GM23338 (cell line): ENCODE measurements at regions not wholly inside any gene's neighbourhood (a gene's known extent, or its start where the extent isn't known, plus 50 kb on each side); places are given as distances from the start of the nearest gene placed in this dataset.

Experiments used
- ATAC-seq: fragments of 200-7000 bp; cut with Tn5 transposase; 3 replicates; pipeline ENCODE4 v1.9.1; 2020
- DNase-seq: peaks from one replicate; pipeline ENCODE4 v3.0.0-alpha.2; 2015; ENCODE audit warnings: low spot score
- H2AFZ ChIP-seq: fragments of 200-600 bp; sonication (generic); 2 replicates; pipeline ENCODE4 v1.8.0; 2016; ENCODE audit warnings: antibody characterized with exemption, mild to moderate bottlenecking, moderate library complexity
- H3F3A ChIP-seq: fragments of 200-600 bp; sonication (generic); replicated peaks from 2 replicates; pipeline ENCODE4 v1.8.0; 2017; ENCODE audit warnings: antibody characterized with exemption, mixed run types, low read depth
- H3K27ac ChIP-seq: fragments of 200-600 bp; sonication (generic); 2 replicates; pipeline ENCODE4 v1.6.1; 2016; ENCODE audit warnings: low read depth
- H3K27me3 ChIP-seq: fragments of 200-600 bp; sonication (generic); 2 replicates; pipeline ENCODE4 v1.8.0; 2016; ENCODE audit warnings: mild to moderate bottlenecking, mixed run types, moderate library complexity; ENCODE audit not compliant: insufficient read depth
- H3K36me3 ChIP-seq: fragments of 200-600 bp; sonication (generic); 2 replicates; pipeline ENCODE4 v1.8.0; 2016; ENCODE audit warnings: mild to moderate bottlenecking; ENCODE audit not compliant: insufficient read depth
- H3K4me1 ChIP-seq: fragments of 200-600 bp; sonication (generic); 2 replicates; pipeline ENCODE4 v1.8.0; 2016; ENCODE audit warnings: mild to moderate bottlenecking, moderate library complexity; ENCODE audit not compliant: insufficient read depth
- H3K4me2 ChIP-seq: fragments of 200-600 bp; sonication (generic); 2 replicates; pipeline ENCODE4 v1.7.1; 2017; ENCODE audit warnings: mixed run types
- H3K4me3 ChIP-seq: fragments of 200-600 bp; sonication (generic); 2 replicates; pipeline ENCODE4 v1.6.1; 2016; ENCODE audit warnings: mixed run types
- H3K79me2 ChIP-seq: fragments of 200-600 bp; sonication (generic); replicated peaks from 2 replicates; pipeline ENCODE4 v1.8.0; 2017; ENCODE audit warnings: mild to moderate bottlenecking; ENCODE audit not compliant: insufficient read depth
- H3K9me2 ChIP-seq: fragments of 200-600 bp; sonication (generic); 2 replicates; pipeline ENCODE4 v1.8.0; 2017; ENCODE audit not compliant: insufficient read depth
- H4K20me1 ChIP-seq: fragments of 200-600 bp; sonication (generic); replicated peaks from 2 replicates; pipeline ENCODE4 v1.8.0; 2017; ENCODE audit warnings: mild to moderate bottlenecking; ENCODE audit not compliant: insufficient read depth
- H3K27ac Mint-ChIP-seq: 2 replicates; pipeline ENCODE4 v1.8.0; 2020; ENCODE audit warnings: inconsistent platforms, mild to moderate bottlenecking, moderate library complexity, mixed read lengths
- H3K27me3 Mint-ChIP-seq: 3 replicates; pipeline ENCODE4 v1.8.0; 2022; ENCODE audit warnings: low read depth, mild to moderate bottlenecking, moderate library complexity, mixed read lengths, inconsistent platforms; ENCODE audit not compliant: insufficient read depth, poor library complexity
- H3K36me3 Mint-ChIP-seq: 3 replicates; pipeline ENCODE4 v1.8.0; 2021; ENCODE audit warnings: low read depth, mild to moderate bottlenecking, inconsistent platforms, moderate library complexity, mixed read lengths
- H3K4me1 Mint-ChIP-seq: 3 replicates; pipeline ENCODE4 v1.8.0; 2020; ENCODE audit warnings: mild to moderate bottlenecking, inconsistent platforms, mixed read lengths
- H3K4me3 Mint-ChIP-seq: 3 replicates; pipeline ENCODE4 v1.8.0; 2021; ENCODE audit warnings: moderate library complexity, mild to moderate bottlenecking, inconsistent platforms, mixed read lengths
- H3K9me3 Mint-ChIP-seq: 3 replicates; pipeline ENCODE4 v1.8.0; 2020; ENCODE audit warnings: moderate library complexity, mild to moderate bottlenecking, inconsistent platforms, mixed read lengths
- CREB1 ChIP-seq: fragments of 250-450 bp; sonication (Bioruptor Pico); IDR thresholded peaks from 2 replicates; pipeline ENCODE4 v1.5.0; 2020; ENCODE audit warnings: low read depth, mild to moderate bottlenecking, moderate library complexity
- EZH2 ChIP-seq: fragments of 200-600 bp; sonication (generic); IDR thresholded peaks from one replicate; pipeline ENCODE4 v1.8.0; 2017; ENCODE audit warnings: antibody characterized with exemption, mild to moderate bottlenecking, low read depth; ENCODE audit not compliant: unreplicated experiment
- EZH2phosphoT487 ChIP-seq: fragments of 200-600 bp; sonication (generic); IDR thresholded peaks from one replicate; pipeline ENCODE4 v1.8.1; 2018; ENCODE audit warnings: antibody characterized with exemption; ENCODE audit not compliant: unreplicated experiment
- JUNB ChIP-seq: IDR thresholded peaks from one replicate; pipeline ENCODE4 v1.6.1; 2016; ENCODE audit warnings: antibody characterized with exemption; ENCODE audit not compliant: unreplicated experiment
- POLR2AphosphoS5 ChIP-seq: IDR thresholded peaks from 2 replicates; pipeline ENCODE4 v1.6.1; 2016; ENCODE audit warnings: antibody characterized with exemption, low read depth
- STAT1 ChIP-seq: IDR thresholded peaks from one replicate; pipeline ENCODE4 v1.6.1; 2016; ENCODE audit warnings: antibody characterized with exemption; ENCODE audit not compliant: unreplicated experiment
- ZNF114 ChIP-seq: fragments of 250-450 bp; sonication (Bioruptor Pico); IDR thresholded peaks from 2 replicates; pipeline ENCODE4 v1.5.0; 2020; ENCODE audit warnings: mild to moderate bottlenecking, moderate library complexity
- ZNF331 ChIP-seq: fragments of 250-450 bp; sonication (Bioruptor Pico); IDR thresholded peaks from 2 replicates; pipeline ENCODE4 v1.5.0; 2020; ENCODE audit warnings: low read depth, mild to moderate bottlenecking, moderate library complexity
- TF ChIP-seq, protein P1 (sequence below): IDR thresholded peaks from 2 replicates; pipeline ENCODE4 v1.6.1; 2016; ENCODE audit warnings: antibody characterized with exemption
- TF ChIP-seq, protein P2 (sequence below), 2 experiments: fragments of 200-600 bp in 1 of 2; sonication (generic) in 1 of 2; conservative IDR thresholded peaks; 2 replicates each; pipeline versions ENCODE4 v1.5.1 to v1.6.1; 2016 to 2017; ENCODE audit warnings: antibody characterized with exemption in 2 of 2, low read depth in 2 of 2, mild to moderate bottlenecking in 2 of 2, moderate library complexity in 1 of 2
- TF ChIP-seq, protein P3 (sequence below): IDR thresholded peaks from one replicate; pipeline ENCODE4 v1.6.1; 2018; ENCODE audit warnings: antibody characterized with exemption; ENCODE audit not compliant: unreplicated experiment
- TF ChIP-seq, protein P4 (sequence below): fragments of 250-450 bp; sonication (Bioruptor Pico); IDR thresholded peaks from 2 replicates; pipeline ENCODE4 v1.5.0; 2020; ENCODE audit warnings: mild to moderate bottlenecking, moderate library complexity

DNA sequence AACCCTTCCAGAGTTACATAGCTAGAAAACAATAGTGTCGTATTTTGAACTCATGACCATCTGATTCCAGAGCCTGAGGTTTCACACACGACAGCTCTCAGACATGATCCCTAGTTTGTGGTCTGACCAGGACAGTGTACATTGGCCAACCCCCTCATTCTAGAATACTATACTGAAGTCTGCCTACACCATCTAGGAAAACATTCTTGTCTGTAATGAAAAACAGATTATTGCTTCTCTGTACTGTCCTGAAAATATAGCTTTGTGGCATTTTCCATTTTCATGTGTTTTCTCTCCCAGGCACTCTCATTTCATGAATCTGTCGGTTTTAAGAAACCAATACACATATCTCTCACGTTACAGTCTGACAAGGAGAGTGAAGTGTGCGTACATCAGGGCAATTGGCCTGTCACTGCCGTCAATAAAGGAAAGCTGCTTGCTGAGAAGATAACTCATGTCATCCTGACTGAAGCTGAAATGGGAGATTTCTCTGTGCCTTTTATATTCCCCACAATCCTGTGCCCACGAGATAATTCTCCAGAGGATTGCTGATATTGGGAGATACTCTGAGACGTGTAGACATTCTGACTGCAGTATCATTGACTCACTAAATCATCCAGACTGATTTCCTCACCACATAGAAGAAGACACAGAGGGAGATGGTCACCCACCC is 585.6 kb downstream of the PLPP3 start (continued):
- TF ChIP-seq, protein P1, sequence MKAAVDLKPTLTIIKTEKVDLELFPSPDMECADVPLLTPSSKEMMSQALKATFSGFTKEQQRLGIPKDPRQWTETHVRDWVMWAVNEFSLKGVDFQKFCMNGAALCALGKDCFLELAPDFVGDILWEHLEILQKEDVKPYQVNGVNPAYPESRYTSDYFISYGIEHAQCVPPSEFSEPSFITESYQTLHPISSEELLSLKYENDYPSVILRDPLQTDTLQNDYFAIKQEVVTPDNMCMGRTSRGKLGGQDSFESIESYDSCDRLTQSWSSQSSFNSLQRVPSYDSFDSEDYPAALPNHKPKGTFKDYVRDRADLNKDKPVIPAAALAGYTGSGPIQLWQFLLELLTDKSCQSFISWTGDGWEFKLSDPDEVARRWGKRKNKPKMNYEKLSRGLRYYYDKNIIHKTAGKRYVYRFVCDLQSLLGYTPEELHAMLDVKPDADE = no peak
- no peak for TF ChIP-seq POLR2AphosphoS5

DNA sequence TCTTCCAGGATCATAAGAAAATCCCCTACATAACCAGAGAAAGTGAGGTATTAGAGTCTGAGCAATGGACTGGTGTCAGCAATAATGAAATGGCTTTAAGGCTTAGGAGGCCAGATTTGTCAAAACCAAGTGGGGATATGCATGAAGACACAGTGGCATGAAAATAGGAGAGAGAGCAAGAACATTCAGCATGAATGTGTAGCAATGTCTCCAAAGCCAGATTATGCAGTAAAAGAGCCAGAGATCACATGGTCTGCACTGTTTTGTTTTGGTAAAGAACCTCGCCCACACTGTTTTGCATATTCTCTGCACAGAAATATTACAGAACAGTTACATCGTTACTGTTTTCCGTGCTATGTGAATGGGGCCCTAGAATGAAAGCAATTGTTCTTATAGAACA is 589.4 kb downstream of the PLPP3 start:
- H3K36me3 Mint-ChIP-seq = no peaks in the 10 kb centered on the region
- peaks cover 12% of the 10 kb centered on the region; the same call in 1 of the 2 replicates for H3K27me3 ChIP-seq
- H3K4me1 ChIP-seq = peaks cover 10% of the 10 kb centered on the region; the same call in 1 of the 2 replicates
- no peaks in the 10 kb centered on the region for H3K36me3 ChIP-seq
- H3K27ac Mint-ChIP-seq = no peak overlapping the region
- H3K27me3 Mint-ChIP-seq = no peaks in the 10 kb centered on the region
- H3K9me2 ChIP-seq = no peaks in the 10 kb centered on the region; the same call in 1 of the 2 replicates
- ATAC-seq = no peak
- no peak overlapping the region for H3K4me3 Mint-ChIP-seq
- peaks cover 2% of the 10 kb centered on the region; the same call in 1 of the 3 replicates for H3K9me3 Mint-ChIP-seq
- no peak overlapping the region for H3K4me2 ChIP-seq
- H2AFZ ChIP-seq = no peak overlapping the region
- no peaks in the 10 kb centered on the region for H3K79me2 ChIP-seq
- no peak overlapping the region for H3K4me3 ChIP-seq
- H3K4me1 Mint-ChIP-seq = peaks cover 16% of the 10 kb centered on the region
- no peaks in the 10 kb centered on the region for H4K20me1 ChIP-seq
- H3K27ac ChIP-seq = no peak overlapping the region
- no peak for DNase-seq
- no peaks in the 10 kb centered on the region for H3F3A ChIP-seq
- TF ChIP-seq EZH2 = no peak
- TF ChIP-seq POLR2AphosphoS5 = no peak
- TF ChIP-seq, protein P2, sequence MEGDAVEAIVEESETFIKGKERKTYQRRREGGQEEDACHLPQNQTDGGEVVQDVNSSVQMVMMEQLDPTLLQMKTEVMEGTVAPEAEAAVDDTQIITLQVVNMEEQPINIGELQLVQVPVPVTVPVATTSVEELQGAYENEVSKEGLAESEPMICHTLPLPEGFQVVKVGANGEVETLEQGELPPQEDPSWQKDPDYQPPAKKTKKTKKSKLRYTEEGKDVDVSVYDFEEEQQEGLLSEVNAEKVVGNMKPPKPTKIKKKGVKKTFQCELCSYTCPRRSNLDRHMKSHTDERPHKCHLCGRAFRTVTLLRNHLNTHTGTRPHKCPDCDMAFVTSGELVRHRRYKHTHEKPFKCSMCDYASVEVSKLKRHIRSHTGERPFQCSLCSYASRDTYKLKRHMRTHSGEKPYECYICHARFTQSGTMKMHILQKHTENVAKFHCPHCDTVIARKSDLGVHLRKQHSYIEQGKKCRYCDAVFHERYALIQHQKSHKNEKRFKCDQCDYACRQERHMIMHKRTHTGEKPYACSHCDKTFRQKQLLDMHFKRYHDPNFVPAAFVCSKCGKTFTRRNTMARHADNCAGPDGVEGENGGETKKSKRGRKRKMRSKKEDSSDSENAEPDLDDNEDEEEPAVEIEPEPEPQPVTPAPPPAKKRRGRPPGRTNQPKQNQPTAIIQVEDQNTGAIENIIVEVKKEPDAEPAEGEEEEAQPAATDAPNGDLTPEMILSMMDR (conservative IDR thresholded peaks at IDR 0.05; ENCODE audit: low read depth in 2 of 2) = no peak
- TF ChIP-seq CREB1 = no peak
- TF ChIP-seq STAT1 = no peak
- TF ChIP-seq ZNF331 = no peak
- TF ChIP-seq, protein P3, sequence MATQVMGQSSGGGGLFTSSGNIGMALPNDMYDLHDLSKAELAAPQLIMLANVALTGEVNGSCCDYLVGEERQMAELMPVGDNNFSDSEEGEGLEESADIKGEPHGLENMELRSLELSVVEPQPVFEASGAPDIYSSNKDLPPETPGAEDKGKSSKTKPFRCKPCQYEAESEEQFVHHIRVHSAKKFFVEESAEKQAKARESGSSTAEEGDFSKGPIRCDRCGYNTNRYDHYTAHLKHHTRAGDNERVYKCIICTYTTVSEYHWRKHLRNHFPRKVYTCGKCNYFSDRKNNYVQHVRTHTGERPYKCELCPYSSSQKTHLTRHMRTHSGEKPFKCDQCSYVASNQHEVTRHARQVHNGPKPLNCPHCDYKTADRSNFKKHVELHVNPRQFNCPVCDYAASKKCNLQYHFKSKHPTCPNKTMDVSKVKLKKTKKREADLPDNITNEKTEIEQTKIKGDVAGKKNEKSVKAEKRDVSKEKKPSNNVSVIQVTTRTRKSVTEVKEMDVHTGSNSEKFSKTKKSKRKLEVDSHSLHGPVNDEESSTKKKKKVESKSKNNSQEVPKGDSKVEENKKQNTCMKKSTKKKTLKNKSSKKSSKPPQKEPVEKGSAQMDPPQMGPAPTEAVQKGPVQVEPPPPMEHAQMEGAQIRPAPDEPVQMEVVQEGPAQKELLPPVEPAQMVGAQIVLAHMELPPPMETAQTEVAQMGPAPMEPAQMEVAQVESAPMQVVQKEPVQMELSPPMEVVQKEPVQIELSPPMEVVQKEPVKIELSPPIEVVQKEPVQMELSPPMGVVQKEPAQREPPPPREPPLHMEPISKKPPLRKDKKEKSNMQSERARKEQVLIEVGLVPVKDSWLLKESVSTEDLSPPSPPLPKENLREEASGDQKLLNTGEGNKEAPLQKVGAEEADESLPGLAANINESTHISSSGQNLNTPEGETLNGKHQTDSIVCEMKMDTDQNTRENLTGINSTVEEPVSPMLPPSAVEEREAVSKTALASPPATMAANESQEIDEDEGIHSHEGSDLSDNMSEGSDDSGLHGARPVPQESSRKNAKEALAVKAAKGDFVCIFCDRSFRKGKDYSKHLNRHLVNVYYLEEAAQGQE = no peak
- TF ChIP-seq, protein P4, sequence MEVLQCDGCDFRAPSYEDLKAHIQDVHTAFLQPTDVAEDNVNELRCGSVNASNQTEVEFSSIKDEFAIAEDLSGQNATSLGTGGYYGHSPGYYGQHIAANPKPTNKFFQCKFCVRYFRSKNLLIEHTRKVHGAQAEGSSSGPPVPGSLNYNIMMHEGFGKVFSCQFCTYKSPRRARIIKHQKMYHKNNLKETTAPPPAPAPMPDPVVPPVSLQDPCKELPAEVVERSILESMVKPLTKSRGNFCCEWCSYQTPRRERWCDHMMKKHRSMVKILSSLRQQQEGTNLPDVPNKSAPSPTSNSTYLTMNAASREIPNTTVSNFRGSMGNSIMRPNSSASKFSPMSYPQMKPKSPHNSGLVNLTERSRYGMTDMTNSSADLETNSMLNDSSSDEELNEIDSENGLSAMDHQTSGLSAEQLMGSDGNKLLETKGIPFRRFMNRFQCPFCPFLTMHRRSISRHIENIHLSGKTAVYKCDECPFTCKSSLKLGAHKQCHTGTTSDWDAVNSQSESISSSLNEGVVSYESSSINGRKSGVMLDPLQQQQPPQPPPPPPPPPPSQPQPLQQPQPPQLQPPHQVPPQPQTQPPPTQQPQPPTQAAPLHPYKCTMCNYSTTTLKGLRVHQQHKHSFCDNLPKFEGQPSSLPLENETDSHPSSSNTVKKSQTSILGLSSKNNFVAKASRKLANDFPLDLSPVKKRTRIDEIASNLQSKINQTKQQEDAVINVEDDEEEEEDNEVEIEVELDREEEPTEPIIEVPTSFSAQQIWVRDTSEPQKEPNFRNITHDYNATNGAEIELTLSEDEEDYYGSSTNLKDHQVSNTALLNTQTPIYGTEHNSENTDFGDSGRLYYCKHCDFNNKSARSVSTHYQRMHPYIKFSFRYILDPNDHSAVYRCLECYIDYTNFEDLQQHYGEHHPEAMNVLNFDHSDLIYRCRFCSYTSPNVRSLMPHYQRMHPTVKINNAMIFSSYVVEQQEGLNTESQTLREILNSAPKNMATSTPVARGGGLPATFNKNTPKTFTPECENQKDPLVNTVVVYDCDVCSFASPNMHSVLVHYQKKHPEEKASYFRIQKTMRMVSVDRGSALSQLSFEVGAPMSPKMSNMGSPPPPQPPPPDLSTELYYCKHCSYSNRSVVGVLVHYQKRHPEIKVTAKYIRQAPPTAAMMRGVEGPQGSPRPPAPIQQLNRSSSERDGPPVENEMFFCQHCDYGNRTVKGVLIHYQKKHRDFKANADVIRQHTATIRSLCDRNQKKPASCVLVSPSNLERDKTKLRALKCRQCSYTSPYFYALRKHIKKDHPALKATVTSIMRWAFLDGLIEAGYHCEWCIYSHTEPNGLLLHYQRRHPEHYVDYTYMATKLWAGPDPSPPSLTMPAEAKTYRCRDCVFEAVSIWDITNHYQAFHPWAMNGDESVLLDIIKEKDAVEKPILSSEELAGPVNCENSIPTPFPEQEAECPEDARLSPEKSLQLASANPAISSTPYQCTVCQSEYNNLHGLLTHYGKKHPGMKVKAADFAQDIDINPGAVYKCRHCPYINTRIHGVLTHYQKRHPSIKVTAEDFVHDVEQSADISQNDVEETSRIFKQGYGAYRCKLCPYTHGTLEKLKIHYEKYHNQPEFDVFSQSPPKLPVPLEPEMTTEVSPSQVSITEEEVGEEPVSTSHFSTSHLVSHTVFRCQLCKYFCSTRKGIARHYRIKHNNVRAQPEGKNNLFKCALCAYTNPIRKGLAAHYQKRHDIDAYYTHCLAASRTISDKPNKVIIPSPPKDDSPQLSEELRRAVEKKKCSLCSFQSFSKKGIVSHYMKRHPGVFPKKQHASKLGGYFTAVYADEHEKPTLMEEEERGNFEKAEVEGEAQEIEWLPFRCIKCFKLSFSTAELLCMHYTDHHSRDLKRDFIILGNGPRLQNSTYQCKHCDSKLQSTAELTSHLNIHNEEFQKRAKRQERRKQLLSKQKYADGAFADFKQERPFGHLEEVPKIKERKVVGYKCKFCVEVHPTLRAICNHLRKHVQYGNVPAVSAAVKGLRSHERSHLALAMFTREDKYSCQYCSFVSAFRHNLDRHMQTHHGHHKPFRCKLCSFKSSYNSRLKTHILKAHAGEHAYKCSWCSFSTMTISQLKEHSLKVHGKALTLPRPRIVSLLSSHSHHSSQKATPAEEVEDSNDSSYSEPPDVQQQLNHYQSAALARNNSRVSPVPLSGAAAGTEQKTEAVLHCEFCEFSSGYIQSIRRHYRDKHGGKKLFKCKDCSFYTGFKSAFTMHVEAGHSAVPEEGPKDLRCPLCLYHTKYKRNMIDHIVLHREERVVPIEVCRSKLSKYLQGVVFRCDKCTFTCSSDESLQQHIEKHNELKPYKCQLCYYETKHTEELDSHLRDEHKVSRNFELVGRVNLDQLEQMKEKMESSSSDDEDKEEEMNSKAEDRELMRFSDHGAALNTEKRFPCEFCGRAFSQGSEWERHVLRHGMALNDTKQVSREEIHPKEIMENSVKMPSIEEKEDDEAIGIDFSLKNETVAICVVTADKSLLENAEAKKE (CRISPR knock-in tag) = no peak
- no peak for TF ChIP-seq ZNF114
- no peak for TF ChIP-seq EZH2phosphoT487
- no peak for TF ChIP-seq JUNB
